ENCODE measurements at regions not wholly inside any gene's neighbourhood (a gene's known extent, or its start where the extent isn't known, plus 50 kb on each side); places are given as distances from the start of the nearest gene placed in this dataset.

DNA sequence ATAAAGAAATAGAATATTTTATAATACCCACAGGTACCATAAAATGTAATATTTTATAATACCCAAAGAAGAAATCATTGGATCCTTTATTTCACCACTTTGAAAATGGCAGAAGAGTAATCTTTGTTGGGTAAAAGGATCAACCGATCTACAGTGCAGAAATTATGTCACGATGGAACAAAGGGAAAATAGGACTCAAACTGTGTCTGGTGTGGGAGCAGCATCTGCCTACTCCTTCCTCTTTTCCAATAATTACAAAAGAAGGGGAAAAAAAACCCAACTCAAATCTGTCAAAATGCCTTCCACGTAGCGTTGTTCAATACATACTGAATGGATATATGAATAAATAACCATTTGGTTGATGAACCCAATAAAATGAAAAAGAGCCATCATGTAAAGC is 492.6 kb upstream of the TBL1XR1 start:
- Mint-ChIP-seq H3K27ac (ENCODE audit: low read depth, unreplicated experiment) (no peak overlapping the region), H3K9me3 (ENCODE audit: unreplicated experiment) (no peaks in the 10 kb centered on the region), H3K27me3 (ENCODE audit: insufficient read depth, unreplicated experiment) (no peaks in the 10 kb centered on the region), H3K4me1 (ENCODE audit: insufficient read depth, unreplicated experiment) (no peaks in the 10 kb centered on the region), H3K36me3 (ENCODE audit: insufficient read depth, unreplicated experiment) (no peaks in the 10 kb centered on the region), H3K4me3 (ENCODE audit: unreplicated experiment) (no peak overlapping the region)
- intact Hi-C loops (cut with micrococcal nuclease) = no loop called here
- ChIA-PET CTCF (interaction anchor here (0.7 kb wide), 1 partner anchor 1604 kb away, joined by 3 read pairs; no protein-coding TSS in a partner anchor), POLR2A (interaction anchor here (0.8 kb wide), 1 partner anchor 18 kb away, joined by 3 read pairs; no protein-coding TSS in a partner anchor)
- BruUV-seq (replicated peaks) = no TSS peak
- TF ChIP-seq, protein P1, sequence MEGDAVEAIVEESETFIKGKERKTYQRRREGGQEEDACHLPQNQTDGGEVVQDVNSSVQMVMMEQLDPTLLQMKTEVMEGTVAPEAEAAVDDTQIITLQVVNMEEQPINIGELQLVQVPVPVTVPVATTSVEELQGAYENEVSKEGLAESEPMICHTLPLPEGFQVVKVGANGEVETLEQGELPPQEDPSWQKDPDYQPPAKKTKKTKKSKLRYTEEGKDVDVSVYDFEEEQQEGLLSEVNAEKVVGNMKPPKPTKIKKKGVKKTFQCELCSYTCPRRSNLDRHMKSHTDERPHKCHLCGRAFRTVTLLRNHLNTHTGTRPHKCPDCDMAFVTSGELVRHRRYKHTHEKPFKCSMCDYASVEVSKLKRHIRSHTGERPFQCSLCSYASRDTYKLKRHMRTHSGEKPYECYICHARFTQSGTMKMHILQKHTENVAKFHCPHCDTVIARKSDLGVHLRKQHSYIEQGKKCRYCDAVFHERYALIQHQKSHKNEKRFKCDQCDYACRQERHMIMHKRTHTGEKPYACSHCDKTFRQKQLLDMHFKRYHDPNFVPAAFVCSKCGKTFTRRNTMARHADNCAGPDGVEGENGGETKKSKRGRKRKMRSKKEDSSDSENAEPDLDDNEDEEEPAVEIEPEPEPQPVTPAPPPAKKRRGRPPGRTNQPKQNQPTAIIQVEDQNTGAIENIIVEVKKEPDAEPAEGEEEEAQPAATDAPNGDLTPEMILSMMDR (IDR thresholded peaks at IDR 0.05; ENCODE audit: unreplicated experiment) = no peak
- DNase-seq (ENCODE audit: unreplicated experiment) = no peak

GRCh38 chr3:177690306-177690705 is 493.0 kb upstream of the TBL1XR1 start:
- Mint-ChIP-seq H3K27ac (ENCODE audit: low read depth, unreplicated experiment) (no peak overlapping the region), H3K27me3 (ENCODE audit: insufficient read depth, unreplicated experiment) (no peaks in the 10 kb centered on the region), H3K4me3 (ENCODE audit: unreplicated experiment) (no peak overlapping the region), H3K9me3 (ENCODE audit: unreplicated experiment) (no peaks in the 10 kb centered on the region), H3K4me1 (ENCODE audit: insufficient read depth, unreplicated experiment) (no peaks in the 10 kb centered on the region), H3K36me3 (ENCODE audit: insufficient read depth, unreplicated experiment) (no peaks in the 10 kb centered on the region)
- ChIA-PET CTCF (interaction anchor here (1.0 kb wide), 1 partner anchor 19 kb away, joined by 4 read pairs; no protein-coding TSS in a partner anchor), POLR2A (no interaction called here)
- no peak for DNase-seq (ENCODE audit: unreplicated experiment)
- intact Hi-C loops (cut with micrococcal nuclease) = no loop called here
- TF ChIP-seq, protein P1 (IDR thresholded peaks at IDR 0.05; ENCODE audit: unreplicated experiment) = no peak
- BruUV-seq (replicated peaks) = no TSS peak

DNA sequence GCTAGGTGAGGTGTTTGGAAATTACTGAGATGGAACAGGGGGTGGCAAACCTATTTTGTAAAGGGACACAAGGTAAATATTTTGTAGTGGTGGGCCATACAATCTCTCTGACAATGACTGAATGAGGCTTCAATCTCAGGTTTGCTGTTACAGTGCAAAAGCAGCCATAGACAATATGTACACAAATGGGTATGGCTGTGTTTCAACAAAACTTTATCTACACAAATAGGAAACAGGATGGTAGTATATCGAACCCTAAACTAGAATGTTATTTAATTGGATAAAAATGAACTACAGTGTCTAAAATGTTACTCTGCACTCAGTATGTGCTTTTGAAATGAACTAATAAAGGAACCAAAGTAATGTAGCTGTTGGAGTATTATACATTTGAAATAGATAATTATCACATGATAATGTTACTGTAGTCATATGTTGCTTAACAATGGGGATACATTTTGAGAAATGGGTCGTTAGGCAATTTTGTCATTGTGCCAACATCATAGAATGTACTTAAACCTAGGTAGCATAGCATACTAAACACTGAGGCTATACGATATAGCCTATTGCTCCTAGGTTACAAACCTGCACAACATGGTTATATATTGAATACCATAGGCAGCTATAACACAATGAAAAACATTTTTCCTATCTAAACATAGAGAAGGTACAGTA is 495.2 kb upstream of the TBL1XR1 start:
- DNase-seq (ENCODE audit: unreplicated experiment) = no peak
- Mint-ChIP-seq H3K9me3 (ENCODE audit: unreplicated experiment) (no peaks in the 10 kb centered on the region), H3K27me3 (ENCODE audit: insufficient read depth, unreplicated experiment) (no peaks in the 10 kb centered on the region), H3K4me1 (ENCODE audit: insufficient read depth, unreplicated experiment) (no peaks in the 10 kb centered on the region), H3K27ac (ENCODE audit: low read depth, unreplicated experiment) (no peak overlapping the region), H3K36me3 (ENCODE audit: insufficient read depth, unreplicated experiment) (peaks cover 1% of the 10 kb centered on the region), H3K4me3 (ENCODE audit: unreplicated experiment) (no peak overlapping the region)
- TF ChIP-seq, protein P1 (IDR thresholded peaks at IDR 0.05; ENCODE audit: unreplicated experiment) = no peak
- no TSS peak for BruUV-seq (replicated peaks)
- ChIA-PET CTCF (interaction anchor here (0.5 to 0.9 kb wide), 3 partner anchors 17 to 545 kb away, joined by 3 read pairs; no protein-coding TSS in a partner anchor), POLR2A (interaction anchor here (0.7 kb wide), 1 partner anchor 160 kb away, joined by 3 read pairs; no protein-coding TSS in a partner anchor)
- intact Hi-C loops (cut with micrococcal nuclease) = no loop called here

- Mint-ChIP-seq H3K4me1 (ENCODE audit: insufficient read depth, unreplicated experiment) (no peaks in the 10 kb centered on the region), H3K27me3 (ENCODE audit: insufficient read depth, unreplicated experiment) (no peaks in the 10 kb centered on the region), H3K36me3 (ENCODE audit: insufficient read depth, unreplicated experiment) (peaks cover 10% of the 10 kb centered on the region), H3K4me3 (ENCODE audit: unreplicated experiment) (no peak overlapping the region), H3K27ac (ENCODE audit: low read depth, unreplicated experiment) (no peak overlapping the region), H3K9me3 (ENCODE audit: unreplicated experiment) (no peaks in the 10 kb centered on the region)
- BruUV-seq (replicated peaks) = no TSS peak
- DNase-seq (ENCODE audit: unreplicated experiment) = no peak
- TF ChIP-seq, protein P1 (IDR thresholded peaks at IDR 0.05; ENCODE audit: unreplicated experiment) = no peak
- intact Hi-C loops (cut with micrococcal nuclease) = no loop called here
- POLR2A ChIA-PET = no interaction called here
- CTCF ChIA-PET = interaction anchor here (0.6 to 1.0 kb wide), 2 partner anchors 12 to 44 kb away, joined by 4 to 6 read pairs; no protein-coding TSS in a partner anchor
Observed at GRCh38 chr3:177693616-177694264, 496.5 kb upstream of the TBL1XR1 start.
